OCI-LY7 (cell line): ENCODE measurements at regions not wholly inside any gene's neighbourhood (a gene's known extent, or its start where the extent isn't known, plus 50 kb on each side); places are given as distances from the start of the nearest gene placed in this dataset.
"Not testable (repeated sequence)": the region's sequence is repeated elsewhere in the genome, so short reads cannot be mapped to it uniquely, and the experiment has no call there.

Source experiments
- BruUV-seq: library from RNA; stranded (reverse); fragments of 400-500 nt; replicated peaks from 2 replicates; lab custom pipeline; 2021; lab: Mats Ljungman, UMichigan
- CTCF ChIA-PET: fragments of 300-600 bp; sonication (Branson Sonifier 250); formaldehyde crosslinking; loops from one replicate; lab custom pipeline; 2022; ENCODE audit warnings: antibody characterized with exemption; ENCODE audit not compliant: unreplicated experiment; lab: Charles Lee
- POLR2A ChIA-PET: fragments of 300-600 bp; sonication (Branson Sonifier 250); formaldehyde crosslinking; loops from one replicate; lab custom pipeline; 2022; ENCODE audit warnings: antibody characterized with exemption; lab: Charles Lee
- DNase-seq: peaks from one replicate; pipeline ENCODE4 v3.0.0-alpha.2; 2015; ENCODE audit warnings: low spot score
- H2AFZ ChIP-seq: fragments of 200-600 bp; sonication (generic), shearing (Covaris generic); 2 replicates; pipeline ENCODE4 v1.6.1; 2014; ENCODE audit warnings: mild to moderate bottlenecking, antibody characterized with exemption, low read length, moderate library complexity
- H3K27ac ChIP-seq: fragments of 200-600 bp; sonication (generic); 2 replicates; pipeline ENCODE4 v1.5.1; 2014; ENCODE audit warnings: mixed run types, low read depth, mild to moderate bottlenecking, moderate library complexity, low read length, inconsistent platforms; ENCODE audit not compliant: poor library complexity, severe bottlenecking
- H3K36me3 ChIP-seq: fragments of 200-600 bp; sonication (generic); 2 replicates; pipeline ENCODE4 v1.6.1; 2014; ENCODE audit warnings: mild to moderate bottlenecking, antibody characterized with exemption, low read length, moderate library complexity, mixed read lengths; ENCODE audit not compliant: insufficient read depth
- H3K4me1 ChIP-seq: fragments of 200-600 bp; sonication (generic); 2 replicates; pipeline ENCODE4 v1.5.1; 2014; ENCODE audit warnings: mild to moderate bottlenecking, low read length; ENCODE audit not compliant: insufficient read depth, poor library complexity, severe bottlenecking
- H3K4me2 ChIP-seq: fragments of 200-600 bp; sonication (generic); 2 replicates; pipeline ENCODE4 v1.6.1; 2014; ENCODE audit warnings: mild to moderate bottlenecking, low read length
- H3K4me3 ChIP-seq: fragments of 200-600 bp; sonication (generic); 2 replicates; pipeline ENCODE4 v1.5.1; 2014; ENCODE audit warnings: mild to moderate bottlenecking, low read depth, low read length; ENCODE audit not compliant: poor library complexity, severe bottlenecking
- H3K79me2 ChIP-seq: fragments of 200-600 bp; sonication (generic); 2 replicates; pipeline ENCODE4 v1.6.1; 2016; ENCODE audit warnings: low read depth, mild to moderate bottlenecking, low read length, moderate library complexity, mixed read lengths; ENCODE audit not compliant: insufficient read depth
- H3K9me2 ChIP-seq: fragments of 200-600 bp; sonication (generic); 2 replicates; pipeline ENCODE4 v1.6.1; 2016; ENCODE audit warnings: mild to moderate bottlenecking, low read length, mixed read lengths; ENCODE audit not compliant: insufficient read depth
- H3K9me3 ChIP-seq: fragments of 200-600 bp; sonication (generic); 2 replicates; pipeline ENCODE4 v1.6.1; 2014; ENCODE audit warnings: mild to moderate bottlenecking, mixed run types, low read length, mixed read lengths
- H4K20me1 ChIP-seq: fragments of 200-600 bp; sonication (generic); 2 replicates; pipeline ENCODE4 v1.6.1; 2014; ENCODE audit warnings: mild to moderate bottlenecking, antibody characterized with exemption, low read length, moderate library complexity, mixed read lengths; ENCODE audit not compliant: insufficient read depth
- EZH2phosphoT487 ChIP-seq: fragments of 200-600 bp; sonication (generic); IDR thresholded peaks from 2 replicates; pipeline ENCODE4 v1.6.1; 2018; ENCODE audit warnings: low read depth, borderline replicate concordance, mild to moderate bottlenecking, mixed run types, antibody characterized with exemption, low read length, moderate library complexity, mixed read lengths
- intact Hi-C: fragments of 100-400 bp; cut with micrococcal nuclease; formaldehyde crosslinking; loops from one replicate; pipeline ENCODE4 v1.10.0; 2022; ENCODE audit not compliant: unreplicated experiment
- TF ChIP-seq, protein P1 (sequence below): fragments of 200-600 bp; sonication (generic); conservative IDR thresholded peaks from 2 replicates; pipeline ENCODE4 v1.5.1; 2014; ENCODE audit warnings: mild to moderate bottlenecking, antibody characterized with exemption, low read length, moderate library complexity, mixed read lengths

DNA sequence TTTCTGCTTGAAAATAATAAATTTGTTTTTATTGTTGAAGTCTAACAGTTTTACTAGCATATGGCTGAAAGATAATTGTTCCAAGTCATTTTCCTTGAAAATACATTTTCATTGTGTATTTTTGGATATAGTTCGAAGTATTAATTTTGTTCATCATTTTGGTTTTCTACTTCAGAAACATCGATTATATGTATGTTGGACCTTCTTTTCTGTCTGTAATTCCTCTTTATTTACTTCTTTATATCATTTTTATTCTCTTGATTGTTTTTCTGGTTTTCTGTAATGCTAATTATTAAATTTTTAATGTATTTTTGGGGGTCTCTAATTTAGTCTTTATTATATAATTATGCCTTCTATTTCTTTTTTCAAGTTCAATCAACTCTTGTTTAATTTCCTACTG lies 407.1 kb upstream of the FRG1 start:
- BruUV-seq: no TSS peak
- TF ChIP-seq, protein P1, sequence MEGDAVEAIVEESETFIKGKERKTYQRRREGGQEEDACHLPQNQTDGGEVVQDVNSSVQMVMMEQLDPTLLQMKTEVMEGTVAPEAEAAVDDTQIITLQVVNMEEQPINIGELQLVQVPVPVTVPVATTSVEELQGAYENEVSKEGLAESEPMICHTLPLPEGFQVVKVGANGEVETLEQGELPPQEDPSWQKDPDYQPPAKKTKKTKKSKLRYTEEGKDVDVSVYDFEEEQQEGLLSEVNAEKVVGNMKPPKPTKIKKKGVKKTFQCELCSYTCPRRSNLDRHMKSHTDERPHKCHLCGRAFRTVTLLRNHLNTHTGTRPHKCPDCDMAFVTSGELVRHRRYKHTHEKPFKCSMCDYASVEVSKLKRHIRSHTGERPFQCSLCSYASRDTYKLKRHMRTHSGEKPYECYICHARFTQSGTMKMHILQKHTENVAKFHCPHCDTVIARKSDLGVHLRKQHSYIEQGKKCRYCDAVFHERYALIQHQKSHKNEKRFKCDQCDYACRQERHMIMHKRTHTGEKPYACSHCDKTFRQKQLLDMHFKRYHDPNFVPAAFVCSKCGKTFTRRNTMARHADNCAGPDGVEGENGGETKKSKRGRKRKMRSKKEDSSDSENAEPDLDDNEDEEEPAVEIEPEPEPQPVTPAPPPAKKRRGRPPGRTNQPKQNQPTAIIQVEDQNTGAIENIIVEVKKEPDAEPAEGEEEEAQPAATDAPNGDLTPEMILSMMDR: no peak
- POLR2A ChIA-PET: no interaction called here

DNA sequence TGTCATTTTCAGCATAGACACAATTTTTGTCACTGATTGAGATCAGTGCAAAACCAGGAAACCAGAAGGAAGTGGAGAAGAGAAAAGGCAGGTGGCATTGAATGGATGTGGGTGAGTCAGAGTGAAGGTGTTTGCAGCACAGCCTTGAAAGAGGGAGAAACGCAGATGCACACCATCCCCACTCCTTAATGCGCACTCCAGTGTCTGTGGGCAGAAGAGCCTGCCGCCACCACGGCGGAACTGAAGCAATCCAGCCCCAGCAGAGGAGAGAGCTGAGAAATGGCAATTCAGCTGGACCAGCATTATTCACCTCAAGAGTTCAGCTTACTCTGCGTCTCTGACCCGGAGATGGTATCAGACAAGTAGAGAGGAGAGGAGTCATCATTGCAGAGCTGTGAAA lies 393.1 kb upstream of the FRG1 start:
- H3K9me3 ChIP-seq: no peaks in the 10 kb centered on the region
- H3K79me2 ChIP-seq: no peaks in the 10 kb centered on the region
- H3K9me2 ChIP-seq: no peaks in the 10 kb centered on the region
- no TSS peak for BruUV-seq
- intact Hi-C loops: no loop called here
- POLR2A ChIA-PET: no interaction called here
- H3K4me1 ChIP-seq: no peaks in the 10 kb centered on the region
- no peak overlapping the region for H3K4me2 ChIP-seq
- TF ChIP-seq, protein P1: no peak
- TF ChIP-seq EZH2phosphoT487: no peak
- H2AFZ ChIP-seq: no peak overlapping the region
- no peak overlapping the region for H3K27ac ChIP-seq
- no peak for DNase-seq
- CTCF ChIA-PET: no interaction called here
- H3K36me3 ChIP-seq: no peaks in the 10 kb centered on the region
- H4K20me1 ChIP-seq: no peaks in the 10 kb centered on the region
- H3K4me3 ChIP-seq: no peak overlapping the region

More for the DNA sequence above, 407.1 kb upstream of the FRG1 start:
- no peaks in the 10 kb centered on the region for H3K9me2 ChIP-seq
- H3K4me1 ChIP-seq: no peaks in the 10 kb centered on the region
- no peak overlapping the region for H2AFZ ChIP-seq
- intact Hi-C loops: no loop called here
- H3K4me2 ChIP-seq: no peak overlapping the region
- CTCF ChIA-PET: no interaction called here
- H3K9me3 ChIP-seq: 0 out of 2 replicates have a peak, but pooled peaks cover 4% of the 10 kb centered on the region
- no peaks in the 10 kb centered on the region for H3K36me3 ChIP-seq
- DNase-seq: no peak
- no peaks in the 10 kb centered on the region for H3K79me2 ChIP-seq
- no peak overlapping the region for H3K27ac ChIP-seq
- no peaks in the 10 kb centered on the region for H4K20me1 ChIP-seq
- H3K4me3 ChIP-seq: no peak overlapping the region

DNA sequence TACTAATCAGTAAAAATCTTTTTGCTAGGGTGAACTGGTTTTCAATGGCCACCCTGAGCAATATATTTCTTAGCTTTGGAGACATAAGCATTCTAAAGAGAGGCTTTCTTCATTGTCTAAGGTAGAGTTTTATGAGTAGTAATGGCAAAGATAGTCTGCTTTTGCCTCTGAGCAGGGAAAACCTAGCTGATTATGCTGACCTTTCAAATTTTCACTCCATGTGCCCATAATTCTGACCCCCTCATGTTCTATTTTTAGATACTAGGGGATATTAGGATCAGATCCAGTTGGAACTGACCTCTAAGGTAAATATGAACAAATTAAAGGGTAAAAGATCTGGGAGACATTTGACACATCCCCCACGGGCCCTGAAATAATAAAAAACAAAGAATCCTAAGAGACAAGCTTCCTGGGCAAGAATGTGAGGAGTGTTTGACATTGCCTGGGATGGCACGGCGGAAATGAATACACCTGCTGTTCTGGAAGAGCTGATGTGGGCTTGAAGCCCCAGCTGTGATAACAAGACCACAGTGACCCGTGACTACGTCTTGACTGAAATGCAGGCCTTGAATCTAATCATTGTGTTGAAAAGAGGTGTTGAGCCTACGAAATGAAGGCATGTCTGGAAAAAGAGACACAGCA lies 392.1 kb upstream of the FRG1 start:
- Histone ChIP-seq H3K27ac (no peak overlapping the region), H4K20me1 (no peaks in the 10 kb centered on the region), H3K9me2 (no peaks in the 10 kb centered on the region), H3K36me3 (no peaks in the 10 kb centered on the region), H3K4me2 (no peak overlapping the region), H3K4me3 (no peak overlapping the region), H3K4me1 (no peaks in the 10 kb centered on the region), H3K79me2 (no peaks in the 10 kb centered on the region), H2AFZ (no peak overlapping the region), H3K9me3 (no peaks in the 10 kb centered on the region)
- TF ChIP-seq EZH2phosphoT487: no peak
- TF ChIP-seq, protein P1: no peak
- ChIA-PET CTCF (no interaction called here), POLR2A (no interaction called here)
- no TSS peak for BruUV-seq
- intact Hi-C loops: no loop called here
- no peak for DNase-seq

DNA sequence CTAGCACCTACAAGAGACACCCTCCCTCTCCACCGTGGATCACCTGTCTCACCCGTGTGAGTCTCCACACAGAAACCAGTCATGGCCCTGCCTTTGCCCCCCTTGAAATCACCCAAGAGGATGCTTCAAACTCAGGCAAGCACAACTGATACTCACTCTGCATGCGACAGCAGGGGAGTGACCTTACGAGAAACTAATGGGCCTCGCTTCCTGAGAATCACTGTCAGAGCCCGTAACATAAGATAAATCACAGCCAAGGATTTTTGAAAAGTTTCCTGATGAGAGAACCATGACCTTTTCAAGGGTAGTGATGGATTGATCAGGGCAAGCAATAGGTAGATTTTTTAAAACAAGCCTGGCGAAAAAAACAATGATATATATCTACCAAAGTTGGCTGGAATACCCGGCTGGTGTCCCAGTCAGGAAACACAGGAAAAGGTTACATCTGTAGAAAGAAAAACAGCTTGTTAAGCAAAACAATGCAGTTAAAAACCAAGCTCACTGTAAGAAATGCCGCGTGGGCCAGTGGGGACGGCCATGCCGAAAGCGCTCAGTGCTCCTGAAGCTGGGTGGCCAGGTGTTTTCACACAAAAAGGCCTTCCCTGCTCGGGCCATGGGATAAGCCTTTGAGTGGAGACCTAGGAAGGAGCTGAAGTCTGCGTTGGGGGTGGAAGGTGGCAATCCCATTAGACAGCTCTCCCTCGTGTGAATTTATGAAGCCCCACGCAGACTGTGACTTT lies 388.6 kb upstream of the FRG1 start:
- H2AFZ ChIP-seq, H3K9me3 ChIP-seq, H3K4me1 ChIP-seq, H3K79me2 ChIP-seq, H3K27ac ChIP-seq, BruUV-seq, H3K36me3 ChIP-seq, intact Hi-C loops, H4K20me1 ChIP-seq, DNase-seq, H3K4me3 ChIP-seq, H3K4me2 ChIP-seq, POLR2A ChIA-PET, H3K9me2 ChIP-seq: not testable (repeated sequence)
- CTCF ChIA-PET: interaction anchor here (0.5 kb wide), 1 partner anchor 69 kb away, joined by 3 read pairs; no protein-coding TSS in a partner anchor
